Heart right ventricle (tissue), 16 donors: ENCODE measurements at regions not wholly inside any gene's neighbourhood (a gene's known extent, or its start where the extent isn't known, plus 50 kb on each side); places are given as distances from the start of the nearest gene placed in this dataset.
A peak's percentile ranks its signal among the peaks of the same experiment; 100 is the strongest.

Experiments used
- ATAC-seq, 8 donors: fragments of 200-7000 bp; cut with Tn5 transposase; one replicate each; pipeline ENCODE4 v1.9.1; 2020; ENCODE audit warnings: mild to moderate bottlenecking in 8 of 8, moderate library complexity in 8 of 8, moderate number of reproducible peaks in 1 of 8
- DNase-seq, 2 donors: peaks; one replicate each; pipeline ENCODE4 v3.0.0-alpha.2; 2020
- H3K27ac ChIP-seq, 10 donors: fragments of 200-600 bp; sonication (generic) in 2 of 10; one replicate each; pipeline versions ENCODE4 v1.5.0 to v1.8.0; 2020 to 2022; ENCODE audit warnings: mild to moderate bottlenecking in 3 of 10
- H3K27me3 ChIP-seq, 7 donors: fragments of 200-600 bp; one replicate each; pipeline ENCODE4 v1.8.0; 2021 to 2022; ENCODE audit warnings: mild to moderate bottlenecking in 2 of 7
- H3K36me3 ChIP-seq, 9 donors: fragments of 200-600 bp; sonication (generic) in 1 of 9; one replicate each; pipeline versions ENCODE4 v1.5.0 to v1.8.0; 2020 to 2022; ENCODE audit warnings: mild to moderate bottlenecking in 2 of 9
- H3K4me1 ChIP-seq, 9 donors: fragments of 200-600 bp; sonication (generic) in 1 of 9; one replicate each; pipeline versions ENCODE4 v1.5.0 to v1.8.0; 2020 to 2022; ENCODE audit warnings: mild to moderate bottlenecking in 4 of 9
- H3K4me3 ChIP-seq, 10 donors: fragments of 200-600 bp; sonication (generic) in 2 of 10; one replicate each; pipeline versions ENCODE4 v1.5.0 to v1.8.0; 2020 to 2022; ENCODE audit warnings: mild to moderate bottlenecking in 7 of 10, moderate library complexity in 2 of 10
- H3K9me3 ChIP-seq, 11 donors: fragments of 200-600 bp in 10 of 11; sonication (generic) in 2 of 11; one replicate each; pipeline versions ENCODE4 v1.5.0 to v1.8.0; 2013 to 2022; ENCODE audit warnings: mild to moderate bottlenecking in 2 of 11, control low read depth in 1 of 11, moderate library complexity in 1 of 11
- WGBS, 2 donors: extraction: QIAGEN DNeasy Blood & Tissue Kit; methylation state at CpG; one replicate each; pipeline ENCODE4 v1.1.7; 2013; ENCODE audit warnings: inconsistent platforms in 1 of 2; 5-methylcytosine and 5-hydroxymethylcytosine counted together
- intact Hi-C, 10 donors: fragments of 100-400 bp; cut with DNase I; formaldehyde crosslinking; loops; one replicate each; pipeline versions ENCODE4 v1.11.1 to v1.14.2; 2022
- TF ChIP-seq, protein P1 (sequence below), 9 donors: fragments of 200-600 bp; sonication (generic) in 2 of 9; IDR thresholded peaks; one replicate each; pipeline versions ENCODE4 v1.5.0 to v1.8.0; 2021 to 2022; ENCODE audit warnings: antibody characterized with exemption in 9 of 9, mild to moderate bottlenecking in 5 of 9, moderate library complexity in 1 of 9
- donor health status: Arrhythmogenic right ventricular cardiomyopathy.
- donor health status: ischemic (EF 13 %, LVEDD 7.1; RV severe dilation, severe dysfunction).
- donor health status: healthy with polysubstance abuse.
- donor health status: DM: no; HTN: yes; CAD: no.
- donor health status: DM: no; HTN: no; CAD: no.
- donor health status: ischemic (EF 25% LVEDD 6.9; RV normal size, moderate dysfunction).
- donor health status: ischemic (EF 25% LVEDD 5.7; RV mildly dilated, moderate dysfunction).
- donor health status: healthy.
- donor health status: DM: yes; HTN: yes; CAD: no.
- donor health status: Ischemic cardiomyopathy.
- donor health status: ischemic (EF 35%, LVEDD 5.7; RV mildly dilated, moderate dysfunction).
- donor health status: nonischemic (EF 11% LVEDD 7.7; RV severe dilation, severe dysfunction).
- donor health status: DM: yes; HTN: yes; CAD: no.
- donor health status: PGD.
- donor health status: ischemic (EF 29% LVEDD 5.4; RV normal size, mild dysfunction).
- donor health status: nonischemic (EF 23%, LVEDD 6.1; RV moderate dilation, normal function).

DNA sequence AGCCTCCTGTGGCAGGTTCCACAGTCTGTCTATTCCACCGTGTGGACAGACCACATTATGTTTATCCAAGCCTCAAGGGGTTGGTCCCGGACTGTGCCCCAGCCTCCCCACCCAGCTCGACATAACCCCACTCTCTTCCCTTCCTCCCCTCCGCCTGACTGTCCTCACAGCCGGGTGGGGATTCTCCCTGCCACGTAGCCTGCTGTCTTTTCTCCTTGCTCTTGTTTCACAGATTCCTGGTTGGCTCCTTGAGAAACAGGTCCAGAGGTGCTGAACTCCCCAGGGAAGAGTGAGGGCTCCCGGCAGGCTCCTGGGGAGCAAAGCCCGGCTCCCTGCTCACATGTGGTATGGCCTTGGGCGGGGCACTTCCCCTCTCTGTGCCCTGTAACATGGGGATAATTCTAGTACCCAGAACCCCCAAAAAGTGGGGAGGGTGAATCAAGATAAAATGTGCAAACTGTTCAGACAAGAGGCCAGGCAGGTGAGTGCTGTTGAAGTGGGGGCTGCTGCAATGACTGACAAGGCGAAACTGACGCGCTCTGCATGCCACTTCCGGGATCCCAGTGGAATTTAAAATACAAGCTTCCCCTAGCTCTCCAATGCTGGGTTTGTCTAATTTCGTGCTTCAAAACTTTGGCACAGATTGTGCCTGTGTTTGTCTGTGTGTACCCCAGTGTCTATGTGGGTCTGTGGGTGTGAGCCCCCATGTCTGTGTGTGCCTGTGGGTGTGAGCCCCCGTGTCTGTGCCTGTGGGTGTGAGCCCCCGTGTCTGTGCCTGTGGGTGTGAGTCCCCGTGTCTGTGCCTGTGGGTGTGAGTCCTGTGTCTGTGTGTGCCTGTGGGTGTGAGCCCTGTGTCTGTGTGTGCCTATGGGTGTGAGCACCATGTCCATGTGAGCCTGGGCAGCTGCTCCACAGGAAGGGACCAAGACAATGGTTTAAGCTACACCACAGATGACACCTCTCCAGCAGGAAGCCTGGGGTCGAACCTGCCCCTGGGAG lies 160.6 kb upstream of the IQSEC1 start:
- TF ChIP-seq, protein P1, sequence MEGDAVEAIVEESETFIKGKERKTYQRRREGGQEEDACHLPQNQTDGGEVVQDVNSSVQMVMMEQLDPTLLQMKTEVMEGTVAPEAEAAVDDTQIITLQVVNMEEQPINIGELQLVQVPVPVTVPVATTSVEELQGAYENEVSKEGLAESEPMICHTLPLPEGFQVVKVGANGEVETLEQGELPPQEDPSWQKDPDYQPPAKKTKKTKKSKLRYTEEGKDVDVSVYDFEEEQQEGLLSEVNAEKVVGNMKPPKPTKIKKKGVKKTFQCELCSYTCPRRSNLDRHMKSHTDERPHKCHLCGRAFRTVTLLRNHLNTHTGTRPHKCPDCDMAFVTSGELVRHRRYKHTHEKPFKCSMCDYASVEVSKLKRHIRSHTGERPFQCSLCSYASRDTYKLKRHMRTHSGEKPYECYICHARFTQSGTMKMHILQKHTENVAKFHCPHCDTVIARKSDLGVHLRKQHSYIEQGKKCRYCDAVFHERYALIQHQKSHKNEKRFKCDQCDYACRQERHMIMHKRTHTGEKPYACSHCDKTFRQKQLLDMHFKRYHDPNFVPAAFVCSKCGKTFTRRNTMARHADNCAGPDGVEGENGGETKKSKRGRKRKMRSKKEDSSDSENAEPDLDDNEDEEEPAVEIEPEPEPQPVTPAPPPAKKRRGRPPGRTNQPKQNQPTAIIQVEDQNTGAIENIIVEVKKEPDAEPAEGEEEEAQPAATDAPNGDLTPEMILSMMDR (IDR thresholded peaks at IDR 0.05), result no peak
- Histone ChIP-seq H3K9me3 (no peaks in the 10 kb centered on the region), H3K36me3 (no peaks in the 10 kb centered on the region), H3K27ac (peak overlapping the region in 1 of 10 donors; percentile 33), H3K4me1 (peaks cover 0 to 20% (median 8%) of the 10 kb centered on the region in 9 donors), H3K4me3 (no peak overlapping the region), H3K27me3 (peaks cover 0 to 33% (median 20%) of the 10 kb centered on the region in 7 donors)
- intact Hi-C loops, result no loop called here
- 56 to 59% methylated on average over 18 of the region's 18 CpGs for WGBS, 2 donors
- no peak for DNase-seq
- peak in 3 of 8 donors; percentile 25 to 41 (median 41) for ATAC-seq

DNA sequence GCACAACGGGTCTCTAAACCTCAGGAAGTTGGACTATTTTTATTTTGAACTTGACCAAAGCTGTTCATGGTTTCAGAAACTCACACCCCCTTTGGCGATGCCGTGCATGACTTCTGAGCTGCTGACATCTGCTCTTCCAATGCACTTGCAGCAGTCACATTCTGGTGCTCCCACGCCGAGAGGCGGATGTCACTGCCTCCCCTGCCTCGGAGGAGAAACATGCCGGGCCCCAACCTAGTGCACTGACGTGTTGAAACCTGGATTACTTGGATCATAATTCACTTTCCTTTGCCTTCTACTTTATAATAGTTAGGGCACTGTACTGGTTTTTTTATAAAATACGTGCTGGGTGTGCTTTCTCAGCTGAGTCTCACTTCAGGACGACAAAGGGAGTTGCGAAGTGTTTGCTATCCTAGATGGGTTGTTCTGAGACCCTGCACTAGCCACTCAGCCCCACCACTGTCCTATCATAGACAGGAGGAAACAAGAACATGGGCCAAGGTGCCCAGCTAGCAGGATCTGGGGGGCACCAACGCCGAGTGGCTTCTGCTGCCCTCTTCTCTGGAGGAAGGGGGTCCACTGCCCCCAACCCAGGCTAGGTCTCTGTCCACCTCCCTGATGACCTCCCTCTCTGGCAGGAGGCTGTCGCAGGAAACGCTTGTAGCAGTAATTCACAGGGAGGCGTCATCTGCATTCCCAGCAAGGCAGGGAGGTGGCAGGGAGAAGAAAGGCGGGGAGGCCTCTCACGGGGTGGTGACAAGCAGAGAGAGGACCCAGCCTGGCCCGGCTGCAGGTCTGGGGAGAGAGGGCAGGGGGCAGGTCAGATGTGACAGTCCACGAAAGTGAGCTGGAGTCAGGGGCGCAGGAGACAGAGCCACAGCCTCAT lies 158.8 kb upstream of the IQSEC1 start:
- no peaks in the 10 kb centered on the region for H3K36me3 ChIP-seq
- peaks cover 0 to 26% (median 8%) of the 10 kb centered on the region in 9 donors for H3K4me1 ChIP-seq
- H3K27me3 ChIP-seq, result peaks cover 0 to 33% (median 20%) of the 10 kb centered on the region in 7 donors
- no peak overlapping the region for H3K4me3 ChIP-seq
- TF ChIP-seq, protein P1 (IDR thresholded peaks at IDR 0.05), result no peak
- intact Hi-C loops, result no loop called here
- H3K9me3 ChIP-seq, result no peaks in the 10 kb centered on the region
- DNase-seq (no peak), ATAC-seq (no peak)
- 43 to 50% methylated on average over 22 of the region's 22 CpGs for WGBS, 2 donors
- H3K27ac ChIP-seq, result no peak overlapping the region

DNA sequence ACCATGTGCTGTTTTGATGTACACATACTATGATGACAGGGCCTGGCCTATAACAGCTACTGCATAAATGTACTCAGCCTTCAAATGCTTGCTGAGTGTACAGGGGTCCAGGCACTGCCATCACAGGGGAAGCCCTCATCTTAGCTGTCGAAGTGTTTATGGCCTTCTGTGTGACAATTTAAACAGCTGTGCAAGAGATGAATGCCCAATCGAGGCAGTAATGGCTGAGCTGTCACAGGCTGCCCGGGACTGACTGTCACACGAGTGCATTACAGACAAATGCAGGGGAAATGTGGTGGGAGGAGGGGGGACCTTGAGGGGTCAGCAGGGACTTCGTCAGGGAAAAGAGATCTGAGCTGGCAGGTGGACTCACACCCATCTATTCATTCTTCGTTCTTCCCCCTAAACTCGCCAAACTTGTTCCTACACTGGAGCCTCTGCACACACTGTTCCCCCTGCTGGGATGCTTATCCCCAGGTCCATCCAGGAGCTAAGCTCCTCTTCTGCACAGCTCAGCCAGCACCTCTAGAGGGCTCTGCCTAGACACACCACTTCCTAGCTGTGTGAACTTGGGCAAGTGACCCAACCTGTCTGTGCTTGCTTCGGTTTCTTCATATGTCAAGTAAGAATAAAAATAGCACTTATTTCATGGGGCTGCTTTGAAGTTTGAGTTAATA lies 156.2 kb upstream of the IQSEC1 start:
- intact Hi-C loops, result no loop called here
- Histone ChIP-seq H3K9me3 (no peaks in the 10 kb centered on the region), H3K27me3 (peaks cover 0 to 20% (median 9%) of the 10 kb centered on the region in 7 donors), H3K27ac (no peak overlapping the region), H3K36me3 (no peaks in the 10 kb centered on the region), H3K4me3 (no peak overlapping the region), H3K4me1 (peaks cover 0 to 16% (median 3%) of the 10 kb centered on the region in 9 donors)
- ATAC-seq (no peak), DNase-seq (no peak)
- WGBS, 2 donors, result 64 to 77% methylated on average over 8 of the region's 8 CpGs
- TF ChIP-seq, protein P1 (IDR thresholded peaks at IDR 0.05), result peak in 2 of 9 donors; percentile 13 to 34
